SK-N-SH (cell line): ENCODE measurements at regions not wholly inside any gene's neighbourhood (a gene's known extent, or its start where the extent isn't known, plus 50 kb on each side); places are given as distances from the start of the nearest gene placed in this dataset.

Experiments used
- CTCF ChIA-PET: fragments of 300-600, 350-600 bp; formaldehyde crosslinking; extraction: SDS; loops from one replicate; lab custom pipeline; 2021; lab: Yijun Ruan, JAX
- POLR2A ChIA-PET: fragments of 350-600 bp; sonication (Branson Sonifier 250); formaldehyde crosslinking; extraction: SDS; loops from one replicate; lab custom pipeline; 2020; ENCODE audit warnings: antibody characterized with exemption, inconsistent platforms; lab: Yijun Ruan, JAX
- DNase-seq: peaks from one replicate; pipeline ENCODE4 v3.0.0; 2012
- H2AFZ ChIP-seq: fragments of 200-600 bp; sonication (generic); 2 replicates; pipeline ENCODE4 v1.8.1; 2016; ENCODE audit warnings: antibody characterized with exemption, mild to moderate bottlenecking, low read depth
- H3F3A ChIP-seq: fragments of 200-600 bp; sonication (generic); replicated peaks from 2 replicates; pipeline ENCODE3; 2016; ENCODE audit warnings: antibody characterized with exemption, mild to moderate bottlenecking; ENCODE audit not compliant: insufficient read depth
- H3K27ac ChIP-seq, 2 experiments: fragments of 200-500 bp in 1 of 2; fragments of 200-600 bp in 1 of 2; sonication (Bioruptor generic) in 1 of 2; sonication (generic), shearing (Covaris generic) in 1 of 2; 2 replicates each; pipeline versions ENCODE4 v1.5.1 to v1.6.1; 2014 to 2016; ENCODE audit warnings: low read depth in 2 of 2, inconsistent platforms in 1 of 2, low read length in 1 of 2, mild to moderate bottlenecking in 1 of 2, mixed read lengths in 1 of 2
- H3K27me3 ChIP-seq: fragments of 200-600 bp; sonication (generic), shearing (Covaris generic); 2 replicates; pipeline ENCODE4 v1.6.1; 2016; ENCODE audit warnings: mixed run types; ENCODE audit not compliant: insufficient read depth
- H3K36me3 ChIP-seq, 2 experiments: fragments of 200-500 bp in 1 of 2; fragments of 200-600 bp in 1 of 2; sonication (Bioruptor generic) in 1 of 2; sonication (generic) in 1 of 2; replicated peaks in 1 of 2; 2 replicates each; pipeline versions ENCODE3 to v1.5.1; 2014 to 2016; ENCODE audit warnings: low read length in 1 of 2, mild to moderate bottlenecking in 1 of 2; ENCODE audit not compliant: insufficient read depth in 2 of 2, control insufficient read depth in 1 of 2
- H3K4me1 ChIP-seq, 2 experiments: fragments of 200-500 bp in 1 of 2; fragments of 200-600 bp in 1 of 2; sonication (Bioruptor generic) in 1 of 2; sonication (generic), shearing (Covaris generic) in 1 of 2; 2 replicates each; pipeline versions ENCODE4 v1.5.1 to v1.6.1; 2014 to 2016; ENCODE audit warnings: low read depth in 1 of 2, low read length in 1 of 2, mixed run types in 1 of 2; ENCODE audit not compliant: insufficient read depth in 2 of 2, control insufficient read depth in 1 of 2
- H3K4me2 ChIP-seq: fragments of 200-600 bp; sonication (generic), shearing (Covaris generic); 2 replicates; pipeline ENCODE4 v1.6.1; 2017; ENCODE audit warnings: mixed run types
- H3K4me3 ChIP-seq, 2 experiments: fragments of 200-500 bp in 1 of 2; fragments of 200-600 bp in 1 of 2; sonication (Bioruptor generic) in 1 of 2; sonication (generic), shearing (Covaris generic) in 1 of 2; 2 replicates each; pipeline versions ENCODE4 v1.5.1 to v1.8.1; 2014 to 2016; ENCODE audit warnings: low read depth in 2 of 2, inconsistent platforms in 1 of 2, low read length in 1 of 2, mild to moderate bottlenecking in 1 of 2, mixed read lengths in 1 of 2, moderate library complexity in 1 of 2
- H3K79me2 ChIP-seq: fragments of 200-600 bp; sonication (generic); 2 replicates; pipeline ENCODE4 v1.8.1; 2017; ENCODE audit warnings: mild to moderate bottlenecking; ENCODE audit not compliant: insufficient read depth
- H3K9ac ChIP-seq: fragments of 200-600 bp; sonication (generic); 2 replicates; pipeline ENCODE4 v1.6.1; 2017; ENCODE audit warnings: mixed run types
- H3K9me2 ChIP-seq: fragments of 200-600 bp; sonication (generic); 2 replicates; pipeline ENCODE4 v1.6.1; 2017; ENCODE audit warnings: mixed run types
- H3K9me3 ChIP-seq: fragments of 200-600 bp; sonication (generic); 2 replicates; pipeline ENCODE4 v1.6.1; 2017; ENCODE audit warnings: mixed run types, mild to moderate bottlenecking, moderate library complexity
- H4K20me1 ChIP-seq: fragments of 200-600 bp; sonication (generic); 2 replicates; pipeline ENCODE4 v1.6.1; 2017; ENCODE audit warnings: mild to moderate bottlenecking, mixed run types; ENCODE audit not compliant: insufficient read depth
- CHD2 ChIP-seq: fragments of 150-350 bp; IDR thresholded peaks from 2 replicates; pipeline ENCODE4 v1.6.1; 2018; ENCODE audit warnings: low read length; ENCODE audit not compliant: partially characterized antibody
- ELF1 ChIP-seq: IDR thresholded peaks from 2 replicates; pipeline ENCODE4 v1.4.0; 2012
- EZH2phosphoT487 ChIP-seq: fragments of 200-600 bp; sonication (generic); IDR thresholded peaks from 2 replicates; pipeline ENCODE4 v1.6.1; 2017; ENCODE audit warnings: low read depth, mixed run types, mild to moderate bottlenecking, antibody characterized with exemption, moderate library complexity, borderline replicate concordance
- IRF3 ChIP-seq: fragments of 150-350 bp; IDR thresholded peaks from 2 replicates; pipeline ENCODE4 v1.6.1; 2016; ENCODE audit warnings: mild to moderate bottlenecking, low read depth, low read length
- JUND ChIP-seq: IDR thresholded peaks from 2 replicates; pipeline ENCODE4 v1.4.0; 2012
- NFIC ChIP-seq: IDR thresholded peaks from 2 replicates; pipeline ENCODE4 v1.4.0; 2012; ENCODE audit warnings: borderline replicate concordance
- NRF1 ChIP-seq: IDR thresholded peaks from 2 replicates; pipeline ENCODE4 v1.6.1; 2012; ENCODE audit warnings: low read depth, mild to moderate bottlenecking, low read length
- RAD21 ChIP-seq: IDR thresholded peaks from 2 replicates; pipeline ENCODE4 v1.6.1; 2012; ENCODE audit warnings: mild to moderate bottlenecking, low read length
- RFX5 ChIP-seq: IDR thresholded peaks from 2 replicates; pipeline ENCODE4 v1.6.1; 2012; ENCODE audit warnings: mild to moderate bottlenecking, improper control_type of control experiment, low read length
- SIN3A ChIP-seq: IDR thresholded peaks from 2 replicates; pipeline ENCODE4 v1.6.1; 2012; ENCODE audit warnings: low read depth, mild to moderate bottlenecking, low read length, moderate library complexity, borderline replicate concordance
- SMC3 ChIP-seq: IDR thresholded peaks from 2 replicates; pipeline ENCODE4 v1.6.1; 2012; ENCODE audit warnings: low read depth, low read length, improper control_type of control experiment
- TAF1 ChIP-seq: IDR thresholded peaks from 2 replicates; pipeline ENCODE4 v1.6.1; 2012; ENCODE audit warnings: low read depth, mild to moderate bottlenecking, low read length, moderate library complexity, borderline replicate concordance
- TCF12 ChIP-seq: IDR thresholded peaks from 2 replicates; pipeline ENCODE4 v1.4.0; 2012
- WGBS: methylation state at CpG from one replicate; pipeline ENCODE4 v1.1.6; 2017; ENCODE audit warnings: low lambda C conversion rate; 5-methylcytosine and 5-hydroxymethylcytosine counted together
- TF ChIP-seq, protein P1 (sequence below): IDR thresholded peaks from 2 replicates; pipeline ENCODE4 v1.4.0; 2012; ENCODE audit warnings: low read depth, borderline replicate concordance
- TF ChIP-seq, protein P2 (sequence below): IDR thresholded peaks from 2 replicates; pipeline ENCODE4 v1.6.1; 2012; ENCODE audit warnings: mild to moderate bottlenecking, low read depth, low read length, moderate library complexity

GRCh38 chr7:46011501-46011900 is 90.4 kb upstream of the IGFBP3 start:
- ChIA-PET CTCF (interaction anchor here (1.0 to 2.4 kb wide), 5 partner anchors 9 to 90 kb away, joined by 3 to 10 read pairs (median 3); partner anchors contain the start of gene IGFBP3), POLR2A (no interaction called here)
- TF ChIP-seq JUND (no peak), SMC3 (no peak), EZH2phosphoT487 (no peak), TAF1 (no peak), IRF3 (no peak), CHD2 (no peak), ELF1 (no peak), RAD21 (no peak), TCF12 (no peak), RFX5 (no peak), NRF1 (no peak), NFIC (no peak), SIN3A (no peak)
- TF ChIP-seq, protein P1, sequence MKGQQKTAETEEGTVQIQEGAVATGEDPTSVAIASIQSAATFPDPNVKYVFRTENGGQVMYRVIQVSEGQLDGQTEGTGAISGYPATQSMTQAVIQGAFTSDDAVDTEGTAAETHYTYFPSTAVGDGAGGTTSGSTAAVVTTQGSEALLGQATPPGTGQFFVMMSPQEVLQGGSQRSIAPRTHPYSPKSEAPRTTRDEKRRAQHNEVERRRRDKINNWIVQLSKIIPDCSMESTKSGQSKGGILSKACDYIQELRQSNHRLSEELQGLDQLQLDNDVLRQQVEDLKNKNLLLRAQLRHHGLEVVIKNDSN: no peak
- TF ChIP-seq, protein P2, sequence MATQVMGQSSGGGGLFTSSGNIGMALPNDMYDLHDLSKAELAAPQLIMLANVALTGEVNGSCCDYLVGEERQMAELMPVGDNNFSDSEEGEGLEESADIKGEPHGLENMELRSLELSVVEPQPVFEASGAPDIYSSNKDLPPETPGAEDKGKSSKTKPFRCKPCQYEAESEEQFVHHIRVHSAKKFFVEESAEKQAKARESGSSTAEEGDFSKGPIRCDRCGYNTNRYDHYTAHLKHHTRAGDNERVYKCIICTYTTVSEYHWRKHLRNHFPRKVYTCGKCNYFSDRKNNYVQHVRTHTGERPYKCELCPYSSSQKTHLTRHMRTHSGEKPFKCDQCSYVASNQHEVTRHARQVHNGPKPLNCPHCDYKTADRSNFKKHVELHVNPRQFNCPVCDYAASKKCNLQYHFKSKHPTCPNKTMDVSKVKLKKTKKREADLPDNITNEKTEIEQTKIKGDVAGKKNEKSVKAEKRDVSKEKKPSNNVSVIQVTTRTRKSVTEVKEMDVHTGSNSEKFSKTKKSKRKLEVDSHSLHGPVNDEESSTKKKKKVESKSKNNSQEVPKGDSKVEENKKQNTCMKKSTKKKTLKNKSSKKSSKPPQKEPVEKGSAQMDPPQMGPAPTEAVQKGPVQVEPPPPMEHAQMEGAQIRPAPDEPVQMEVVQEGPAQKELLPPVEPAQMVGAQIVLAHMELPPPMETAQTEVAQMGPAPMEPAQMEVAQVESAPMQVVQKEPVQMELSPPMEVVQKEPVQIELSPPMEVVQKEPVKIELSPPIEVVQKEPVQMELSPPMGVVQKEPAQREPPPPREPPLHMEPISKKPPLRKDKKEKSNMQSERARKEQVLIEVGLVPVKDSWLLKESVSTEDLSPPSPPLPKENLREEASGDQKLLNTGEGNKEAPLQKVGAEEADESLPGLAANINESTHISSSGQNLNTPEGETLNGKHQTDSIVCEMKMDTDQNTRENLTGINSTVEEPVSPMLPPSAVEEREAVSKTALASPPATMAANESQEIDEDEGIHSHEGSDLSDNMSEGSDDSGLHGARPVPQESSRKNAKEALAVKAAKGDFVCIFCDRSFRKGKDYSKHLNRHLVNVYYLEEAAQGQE: no peak
- no peak for DNase-seq
- Histone ChIP-seq H3K27ac (no peak overlapping the region), H3F3A (no peaks in the 10 kb centered on the region), H4K20me1 (no peaks in the 10 kb centered on the region), H3K4me3 (no peak overlapping the region), H3K79me2 (no peaks in the 10 kb centered on the region), H3K9ac (no peak overlapping the region), H3K4me1 (peaks cover 0 to 6% of the 10 kb centered on the region in 2 experiments; a peak in 1 of 4 replicates), H3K27me3 (no peaks in the 10 kb centered on the region), H3K4me2 (no peak overlapping the region), H3K9me3 (no peaks in the 10 kb centered on the region; the same call in 1 of the 2 replicates), H3K36me3 (no peaks in the 10 kb centered on the region), H2AFZ (no peak overlapping the region), H3K9me2 (no peaks in the 10 kb centered on the region)
- WGBS: 30% methylated on average over 1 of the region's 1 CpG
